DND-41 (cell line): ENCODE measurements at regions not wholly inside any gene's neighbourhood (a gene's known extent, or its start where the extent isn't known, plus 50 kb on each side); places are given as distances from the start of the nearest gene placed in this dataset.

ENCODE experiments used
- EZH2 ChIP-seq: IDR thresholded peaks from 3 replicates; pipeline ENCODE4 v1.6.1; 2012; ENCODE audit warnings: borderline replicate concordance, low read depth, mild to moderate bottlenecking, moderate library complexity, low read length, inconsistent platforms; ENCODE audit not compliant: severe bottlenecking
- TF ChIP-seq, protein P1 (sequence below): IDR thresholded peaks from 2 replicates; pipeline ENCODE4 v1.5.1; 2012; ENCODE audit warnings: borderline replicate concordance, low read length, moderate library complexity, mild to moderate bottlenecking; ENCODE audit not compliant: poor library complexity, severe bottlenecking; ENCODE audit errors: extremely low read depth

GRCh38 chr4:60750962-60751361, 449.2 kb upstream of the ADGRL3 start:
- TF ChIP-seq, protein P1, sequence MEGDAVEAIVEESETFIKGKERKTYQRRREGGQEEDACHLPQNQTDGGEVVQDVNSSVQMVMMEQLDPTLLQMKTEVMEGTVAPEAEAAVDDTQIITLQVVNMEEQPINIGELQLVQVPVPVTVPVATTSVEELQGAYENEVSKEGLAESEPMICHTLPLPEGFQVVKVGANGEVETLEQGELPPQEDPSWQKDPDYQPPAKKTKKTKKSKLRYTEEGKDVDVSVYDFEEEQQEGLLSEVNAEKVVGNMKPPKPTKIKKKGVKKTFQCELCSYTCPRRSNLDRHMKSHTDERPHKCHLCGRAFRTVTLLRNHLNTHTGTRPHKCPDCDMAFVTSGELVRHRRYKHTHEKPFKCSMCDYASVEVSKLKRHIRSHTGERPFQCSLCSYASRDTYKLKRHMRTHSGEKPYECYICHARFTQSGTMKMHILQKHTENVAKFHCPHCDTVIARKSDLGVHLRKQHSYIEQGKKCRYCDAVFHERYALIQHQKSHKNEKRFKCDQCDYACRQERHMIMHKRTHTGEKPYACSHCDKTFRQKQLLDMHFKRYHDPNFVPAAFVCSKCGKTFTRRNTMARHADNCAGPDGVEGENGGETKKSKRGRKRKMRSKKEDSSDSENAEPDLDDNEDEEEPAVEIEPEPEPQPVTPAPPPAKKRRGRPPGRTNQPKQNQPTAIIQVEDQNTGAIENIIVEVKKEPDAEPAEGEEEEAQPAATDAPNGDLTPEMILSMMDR: no peak
- TF ChIP-seq EZH2: no peak
